COR-L47 (cell line): ENCODE measurements at regions not wholly inside any gene's neighbourhood (a gene's known extent, or its start where the extent isn't known, plus 50 kb on each side); places are given as distances from the start of the nearest gene placed in this dataset.
"Not testable (repeated sequence)": the region's sequence is repeated elsewhere in the genome, so short reads cannot be mapped to it uniquely, and the experiment has no call there.

Source experiments
- DNase-seq: peaks from one replicate; lab custom pipeline; 2025; lab: John Stamatoyannopoulos, UW

GRCh38 chr1:233790121-233790520, 114.4 kb upstream of the SLC35F3 start:
- DNase-seq, result no peak

DNA sequence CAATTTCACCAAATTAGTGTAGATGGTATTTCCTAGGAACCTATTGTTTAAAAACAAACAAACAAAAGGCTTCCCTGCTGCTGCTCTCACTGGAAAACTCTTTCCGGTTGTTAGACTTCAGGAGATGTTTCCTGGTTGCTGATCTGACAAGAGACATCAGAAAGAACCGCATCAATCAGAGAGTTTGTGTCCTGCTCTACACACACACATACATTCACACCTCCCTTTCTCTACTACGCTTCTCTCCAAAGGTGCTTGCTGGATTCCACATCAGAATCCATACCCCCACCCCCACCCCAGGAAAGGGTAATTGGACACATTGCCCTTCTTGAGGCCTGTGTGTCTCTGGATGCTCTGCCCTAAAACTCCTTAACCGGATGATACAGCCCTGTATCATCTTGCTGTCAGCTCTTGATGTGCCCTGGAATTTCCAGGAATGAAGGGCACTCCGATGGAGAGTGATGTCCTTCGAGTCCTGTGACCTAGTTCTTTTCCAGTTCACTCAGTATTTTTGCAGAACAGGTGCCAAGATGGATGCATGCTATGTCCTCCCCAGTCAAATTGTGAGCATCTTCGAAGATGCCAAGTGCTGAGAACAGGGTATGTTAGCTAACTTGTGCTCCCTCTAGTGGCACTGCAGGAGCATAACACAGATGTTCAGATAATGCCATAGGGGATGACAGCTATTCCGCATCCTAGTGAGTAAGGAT, 113.7 kb upstream of the SLC35F3 start:
- DNase-seq, result peak; percentile 63

- DNase-seq, result no peak
Observed at GRCh38 chr1:233791372-233791703, 113.1 kb upstream of the SLC35F3 start.

DNA sequence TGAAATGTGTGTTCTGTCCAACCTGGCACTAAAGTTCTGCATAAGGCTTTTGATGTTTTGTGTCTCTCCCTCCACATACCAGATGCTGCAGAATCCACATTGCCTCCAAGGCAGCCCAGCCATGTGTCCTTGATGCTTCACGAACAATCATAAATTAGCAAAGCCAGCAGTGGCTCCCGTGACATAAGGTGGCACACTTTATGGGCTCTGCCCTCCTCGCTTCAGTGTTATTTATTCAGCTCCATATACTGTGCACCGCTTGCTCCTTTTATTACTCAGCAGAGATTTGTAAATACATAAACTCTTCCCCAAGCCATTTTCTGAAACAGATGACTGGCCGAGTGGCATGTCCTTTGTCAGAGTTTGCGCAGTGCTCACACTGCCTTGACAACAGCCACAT, 112.8 kb upstream of the SLC35F3 start:
- DNase-seq, result no peak

- DNase-seq, result no peak
Observed at GRCh38 chr1:233794863-233795262, 109.6 kb upstream of the SLC35F3 start.

DNA sequence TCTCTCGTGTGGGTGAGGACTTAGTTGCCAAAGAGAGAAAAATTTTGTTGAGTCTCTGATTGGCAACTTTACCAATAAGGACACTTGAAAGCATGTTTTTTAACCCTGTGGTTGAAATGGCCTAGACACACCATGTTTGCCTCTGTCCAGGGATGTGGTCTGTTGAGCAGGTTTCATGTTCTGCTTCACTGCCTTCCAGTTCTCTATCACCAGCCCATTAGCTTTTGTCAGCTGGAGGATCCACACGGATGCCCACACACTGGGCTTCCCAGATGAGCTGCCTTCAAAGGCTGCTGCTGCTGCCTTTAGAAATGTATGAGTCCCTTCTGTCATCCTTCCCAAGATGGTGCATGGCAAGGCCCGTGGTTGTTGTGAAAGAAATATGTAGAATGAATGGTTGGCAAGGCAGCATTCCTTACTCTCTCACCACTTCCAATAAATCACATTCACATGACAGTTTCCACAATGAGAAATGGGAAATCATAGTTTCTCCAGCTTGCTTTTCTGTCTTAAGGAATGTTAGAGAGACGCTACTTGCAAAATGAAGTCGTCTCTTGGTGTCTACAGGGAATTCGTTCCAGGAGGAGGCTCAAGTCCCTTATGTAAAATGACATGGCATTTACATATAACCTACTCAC, 108.2 kb upstream of the SLC35F3 start:
- no peak for DNase-seq

GRCh38 chr1:233802611-233803010, 101.9 kb upstream of the SLC35F3 start:
- DNase-seq, result no peak

DNA sequence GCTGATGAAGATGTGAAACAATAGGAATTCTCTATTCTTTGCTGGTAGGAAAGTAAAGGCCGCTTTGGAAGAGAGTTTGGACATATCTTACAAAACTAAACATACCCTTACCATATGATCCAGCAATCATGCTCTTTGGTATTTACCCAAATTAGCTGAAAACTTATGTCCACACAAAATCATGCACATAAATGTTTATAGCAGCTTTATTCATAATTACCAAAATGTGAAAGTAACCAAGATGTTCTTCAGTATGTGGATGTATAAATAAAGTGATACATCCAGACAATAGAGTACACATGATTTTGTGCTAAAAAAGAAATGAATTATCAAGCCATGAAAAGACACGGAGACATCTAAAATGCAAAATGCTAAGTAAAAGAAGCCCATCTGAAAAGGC, 98.7 kb upstream of the SLC35F3 start:
- DNase-seq, result no peak

DNA sequence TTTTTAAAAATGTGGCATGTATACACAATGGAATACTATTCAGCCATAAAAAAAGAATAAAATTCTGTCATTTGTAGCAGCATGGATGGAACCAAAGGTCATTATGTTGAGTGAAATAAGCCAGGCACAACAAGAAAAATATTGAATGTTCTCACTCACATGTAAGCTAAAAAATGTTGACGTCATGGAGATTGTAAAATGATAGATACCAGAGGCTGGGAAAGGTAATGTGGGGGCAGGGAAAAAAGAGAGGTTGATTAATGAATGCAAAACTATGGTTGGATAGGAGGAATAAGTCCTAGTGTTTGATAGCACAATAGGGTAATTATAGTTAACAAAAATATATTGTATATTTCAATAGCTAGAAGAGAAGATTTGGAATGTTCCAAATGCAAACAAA, 89.1 kb upstream of the SLC35F3 start:
- DNase-seq, result no peak

DNA sequence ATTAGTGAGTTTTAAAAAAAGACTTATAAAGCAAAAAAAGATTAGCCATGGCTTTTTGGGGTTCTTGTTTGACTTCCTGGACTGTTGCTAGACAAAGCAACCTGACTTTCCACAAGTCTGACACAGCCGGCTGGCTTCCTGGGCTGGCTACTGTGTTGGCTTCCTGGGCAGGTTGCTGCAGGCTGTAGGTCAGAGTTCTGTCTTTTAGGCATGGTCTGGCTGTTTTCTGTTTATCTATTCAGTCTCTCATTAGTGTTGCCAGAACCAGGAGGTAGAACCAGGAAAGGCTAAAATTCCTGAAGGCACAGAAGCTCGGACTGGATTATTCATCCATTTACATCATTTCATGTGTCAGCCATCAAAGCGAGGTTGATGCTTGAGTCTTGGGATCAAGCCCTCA, 88.6 kb upstream of the SLC35F3 start:
- DNase-seq, result no peak

- DNase-seq, result no peak
Observed at GRCh38 chr1:233816348-233816747, 88.1 kb upstream of the SLC35F3 start.

GRCh38 chr1:233819042-233819441, 85.4 kb upstream of the SLC35F3 start:
- no peak for DNase-seq

- not testable (repeated sequence) for DNase-seq
Observed at GRCh38 chr1:233824179-233824578, 80.3 kb upstream of the SLC35F3 start.

- not testable (repeated sequence) for DNase-seq
Observed at GRCh38 chr1:233827937-233828336, 76.5 kb upstream of the SLC35F3 start.

DNA sequence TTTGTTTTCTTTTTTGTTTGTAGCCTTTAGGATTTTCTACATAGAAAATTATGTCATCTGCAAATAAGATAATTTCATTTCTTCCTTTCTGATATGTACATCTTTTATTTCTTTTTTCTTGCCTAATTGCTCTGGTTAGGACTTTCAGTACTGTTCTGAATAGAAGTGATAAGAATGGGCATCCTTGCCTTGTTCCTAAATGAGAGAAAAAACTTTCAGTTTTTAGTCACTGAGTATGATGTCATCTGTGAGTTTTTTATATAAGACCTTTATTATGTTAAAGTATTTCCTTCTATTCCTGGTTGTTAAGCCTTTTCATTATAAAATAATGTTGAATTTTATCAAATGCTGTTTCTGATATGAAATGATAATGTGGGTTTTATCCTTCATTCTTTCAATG, 76.0 kb upstream of the SLC35F3 start:
- DNase-seq, result no peak

DNA sequence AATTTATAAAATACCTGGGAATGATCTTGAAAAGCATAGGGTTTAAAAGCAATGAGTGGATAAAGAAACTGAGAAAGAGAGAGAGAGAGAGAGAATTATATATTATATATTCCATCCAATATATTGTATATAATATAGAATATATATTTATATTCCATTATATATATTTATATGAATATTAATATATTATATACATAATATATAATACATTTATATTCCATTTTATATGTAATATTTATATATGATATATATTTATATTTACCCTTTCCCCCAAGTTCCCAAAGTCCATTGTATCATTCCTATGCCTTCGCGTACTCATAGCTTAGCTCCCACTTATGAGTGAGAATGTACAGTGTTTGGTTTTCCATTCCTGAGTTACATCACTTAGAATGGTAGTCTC, 69.9 kb upstream of the SLC35F3 start:
- no peak for DNase-seq

GRCh38 chr1:233838207-233838606, 66.3 kb upstream of the SLC35F3 start:
- DNase-seq, result not testable (repeated sequence)

GRCh38 chr1:233843525-233844204, 60.8 kb upstream of the SLC35F3 start:
- DNase-seq, result no peak

GRCh38 chr1:233844275-233844674, 60.2 kb upstream of the SLC35F3 start:
- DNase-seq, result no peak

DNA sequence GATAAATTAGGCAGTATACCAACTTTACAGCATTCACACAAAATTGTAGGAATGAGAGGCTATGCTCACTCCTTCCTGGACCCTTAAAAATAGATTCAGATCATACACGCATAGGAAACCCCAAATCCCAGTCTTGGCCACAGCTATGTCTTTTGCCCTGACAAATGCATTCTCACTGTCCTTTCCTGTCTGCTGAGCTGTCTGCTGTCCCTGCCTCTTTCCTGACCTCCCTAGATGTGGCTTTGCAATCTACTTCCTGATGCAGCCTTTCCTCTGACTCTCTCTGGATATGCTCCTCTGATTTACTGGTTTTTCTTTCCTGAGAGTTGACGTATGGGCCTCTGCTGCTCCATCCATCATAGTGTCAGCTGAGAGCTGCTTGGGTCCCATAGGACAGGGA, 59.8 kb upstream of the SLC35F3 start:
- DNase-seq, result no peak
